ENCODE measurements at regions not wholly inside any gene's neighbourhood (a gene's known extent, or its start where the extent isn't known, plus 50 kb on each side); places are given as distances from the start of the nearest gene placed in this dataset.

GRCh38 chr2:217222309-217222910 lies 362.5 kb upstream of the TNP1 start:
- in situ Hi-C loops (cut with MboI; ENCODE audit: low sequenced_read_pairs) = no loop called here

- in situ Hi-C loops (cut with MboI; ENCODE audit: low sequenced_read_pairs) = no loop called here
Observed at GRCh38 chr2:217220228-217221013, 360.6 kb upstream of the TNP1 start.

- in situ Hi-C loops (cut with MboI; ENCODE audit: low sequenced_read_pairs) = no loop called here
Observed at GRCh38 chr2:217219164-217219520, 359.3 kb upstream of the TNP1 start.

DNA sequence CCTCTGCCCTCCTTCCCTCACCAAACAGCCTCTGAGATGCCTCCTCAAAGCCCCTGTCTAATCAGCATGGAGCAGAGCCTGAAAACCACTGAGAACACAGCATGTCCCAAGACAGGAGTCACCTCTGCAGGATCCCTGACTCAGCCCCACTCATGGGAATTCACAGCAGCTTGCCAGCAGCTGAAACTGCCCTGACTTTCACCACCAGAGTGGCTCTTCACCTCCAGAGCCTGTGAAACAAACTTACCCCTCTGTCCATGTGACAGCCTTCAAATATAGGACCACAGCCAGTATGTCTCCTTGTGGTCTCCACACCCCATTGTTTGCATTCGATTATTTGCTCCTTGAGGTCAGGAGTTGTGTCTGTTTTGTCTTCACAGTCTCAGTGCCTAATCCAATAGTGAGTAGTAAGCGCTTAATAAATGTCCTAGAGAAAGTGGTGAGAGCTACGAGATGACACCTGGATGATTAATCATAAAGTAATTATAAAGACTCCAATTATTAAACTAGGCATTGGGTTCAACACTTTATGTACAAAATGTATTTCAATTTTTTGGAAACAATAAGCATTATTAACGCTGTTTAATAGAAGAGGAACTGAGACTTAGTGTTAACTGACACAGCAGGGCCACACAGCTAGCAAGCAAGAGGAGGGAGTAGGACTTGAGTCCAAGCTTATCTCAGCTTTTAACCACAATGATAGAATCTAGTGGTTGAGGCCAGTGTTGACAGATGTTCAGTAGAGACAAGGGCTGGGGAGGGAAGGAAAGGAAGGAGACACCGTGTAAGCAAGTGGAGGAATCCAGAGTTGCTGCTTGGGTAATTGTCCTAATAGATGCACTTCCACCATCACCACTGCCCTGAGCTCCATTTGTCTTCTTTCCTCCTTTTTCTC lies 358.7 kb upstream of the TNP1 start:
- in situ Hi-C loops (cut with MboI; ENCODE audit: low sequenced_read_pairs) = no loop called here

DNA sequence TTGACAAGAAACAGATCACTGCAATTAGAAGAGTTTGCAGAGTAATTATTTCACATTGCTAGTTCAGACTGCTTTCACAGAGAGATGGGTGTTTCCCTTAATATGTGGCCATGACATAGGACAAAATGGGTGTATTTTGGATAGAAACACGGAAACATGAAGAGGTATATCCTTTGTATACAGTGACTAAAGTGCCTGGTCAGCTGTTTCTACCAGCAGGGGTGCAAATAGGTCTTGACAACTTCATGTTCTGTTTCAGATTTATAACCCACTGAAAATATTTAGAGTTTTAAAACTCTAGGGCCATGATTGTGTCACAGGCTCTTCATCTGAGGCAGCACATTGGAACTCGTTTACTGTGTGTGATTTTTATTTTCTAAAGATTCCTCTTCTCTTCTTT lies 357.1 kb upstream of the TNP1 start:
- in situ Hi-C loops (cut with MboI; ENCODE audit: low sequenced_read_pairs) = no loop called here

GRCh38 chr2:217216316-217216715 lies 356.5 kb upstream of the TNP1 start:
- in situ Hi-C loops (cut with MboI; ENCODE audit: low sequenced_read_pairs) = no loop called here

DNA sequence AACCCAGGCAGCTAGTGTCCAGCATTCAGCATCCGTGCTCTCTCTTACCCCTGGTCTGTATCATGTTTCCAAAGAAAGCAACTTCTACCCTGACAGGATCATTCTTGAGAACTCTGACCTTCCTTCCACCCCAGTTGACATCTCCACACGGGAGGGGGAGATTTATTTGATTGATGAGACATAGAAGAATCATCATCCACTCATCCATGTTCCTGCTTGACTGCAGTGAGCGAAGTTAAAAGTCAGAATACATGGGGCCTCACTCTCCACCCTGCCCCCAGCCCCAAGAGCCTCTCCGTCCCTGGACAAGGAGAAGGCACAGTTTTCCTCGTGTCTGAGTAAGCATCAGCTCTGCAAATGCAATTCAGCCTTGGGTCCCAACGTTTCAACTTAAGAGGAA lies 356.0 kb upstream of the TNP1 start:
- in situ Hi-C loops (cut with MboI; ENCODE audit: low sequenced_read_pairs) = no loop called here

GRCh38 chr2:217208867-217209266 lies 349.0 kb upstream of the TNP1 start:
- in situ Hi-C loops (cut with MboI; ENCODE audit: low sequenced_read_pairs) = no loop called here

GRCh38 chr2:217207699-217208010 lies 347.8 kb upstream of the TNP1 start:
- in situ Hi-C loops (cut with MboI; ENCODE audit: low sequenced_read_pairs) = no loop called here

DNA sequence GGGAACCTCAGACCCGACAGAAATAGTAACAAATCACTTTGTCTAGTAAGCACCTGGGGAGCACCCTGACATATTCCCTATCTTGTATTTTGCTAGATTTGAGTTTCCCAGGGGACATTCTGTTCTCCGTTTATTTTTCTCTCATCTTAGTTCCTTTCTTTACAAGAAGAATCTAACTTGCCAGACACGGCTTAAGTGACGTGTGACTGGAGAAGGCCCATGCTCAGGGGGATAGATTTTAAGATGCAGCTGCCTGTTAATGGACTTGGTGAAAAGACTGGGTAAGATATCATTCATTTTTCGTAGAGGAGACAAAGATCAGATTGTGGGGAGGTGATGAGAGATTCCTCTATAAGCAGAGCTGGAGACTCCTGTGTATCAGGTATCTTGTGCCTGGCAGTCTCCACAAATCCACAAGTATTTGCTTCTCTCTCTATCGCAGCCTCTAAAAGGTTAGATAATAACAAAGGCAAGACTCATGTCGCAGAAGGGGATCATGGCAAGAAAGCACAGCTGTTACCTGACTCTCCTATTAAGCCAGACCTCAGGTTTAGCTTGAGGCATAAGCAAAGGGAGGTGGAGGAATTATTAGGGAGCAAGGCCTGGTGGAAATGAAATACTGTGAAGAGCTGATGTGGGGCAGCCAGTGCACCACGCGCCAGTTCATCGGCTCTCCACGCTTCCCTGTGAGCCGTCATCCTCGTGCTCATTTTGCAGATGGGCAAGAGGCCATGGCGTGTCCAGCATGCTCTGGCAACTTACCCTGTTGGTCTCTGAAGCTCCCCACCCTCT lies 347.2 kb upstream of the TNP1 start:
- in situ Hi-C loops (cut with MboI; ENCODE audit: low sequenced_read_pairs) = no loop called here

- in situ Hi-C loops (cut with MboI; ENCODE audit: low sequenced_read_pairs) = no loop called here
Observed at GRCh38 chr2:217206016-217206725, 346.3 kb upstream of the TNP1 start.

DNA sequence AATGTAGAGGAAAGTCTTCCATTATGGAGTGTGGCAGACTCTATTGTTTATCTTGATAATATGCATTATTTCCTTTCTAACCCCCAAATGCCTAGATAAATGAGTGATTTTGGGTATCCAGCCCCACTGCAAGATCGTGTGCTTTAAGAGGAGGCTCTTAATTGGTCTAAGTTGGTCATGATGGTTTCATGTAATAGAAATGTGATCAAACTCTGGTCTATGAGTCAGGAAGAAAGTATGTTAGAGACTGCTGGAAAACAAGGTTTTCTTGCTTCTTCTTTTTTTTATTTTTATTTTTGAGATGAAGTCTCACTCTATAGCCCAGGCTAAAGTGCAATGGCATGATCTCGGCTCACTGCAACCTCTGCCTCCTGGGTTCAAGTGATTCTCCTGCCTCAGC lies 344.5 kb upstream of the TNP1 start:
- in situ Hi-C loops (cut with MboI; ENCODE audit: low sequenced_read_pairs) = no loop called here

DNA sequence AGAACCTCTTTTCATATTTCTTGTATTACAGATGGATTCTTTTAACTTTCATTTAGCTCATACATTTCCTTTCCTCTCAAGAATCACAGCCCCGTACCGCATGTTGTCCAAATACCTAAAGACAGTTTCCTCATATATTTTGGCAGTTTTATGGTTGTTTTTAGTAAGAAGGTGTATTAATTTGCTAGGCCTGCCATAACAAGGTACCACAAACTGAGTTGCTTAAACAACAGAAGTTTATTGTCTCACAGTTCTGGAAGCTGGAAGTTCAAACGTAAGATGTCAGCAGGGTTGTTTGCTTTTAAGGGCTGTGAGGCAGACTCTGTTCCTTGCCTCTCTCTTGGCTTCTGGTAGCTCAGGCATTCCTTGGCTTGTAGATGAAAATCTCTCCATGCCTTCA lies 343.2 kb upstream of the TNP1 start:
- in situ Hi-C loops (cut with MboI; ENCODE audit: low sequenced_read_pairs) = no loop called here

- in situ Hi-C loops (cut with MboI; ENCODE audit: low sequenced_read_pairs) = no loop called here
Observed at GRCh38 chr2:217199255-217199630, 339.4 kb upstream of the TNP1 start.

- in situ Hi-C loops (cut with MboI; ENCODE audit: low sequenced_read_pairs) = no loop called here
Observed at GRCh38 chr2:217195658-217196446, 336.0 kb upstream of the TNP1 start.

GRCh38 chr2:217195016-217195415 lies 335.2 kb upstream of the TNP1 start:
- in situ Hi-C loops (cut with MboI; ENCODE audit: low sequenced_read_pairs) = no loop called here

GRCh38 chr2:217193431-217194340 lies 333.8 kb upstream of the TNP1 start:
- in situ Hi-C loops (cut with MboI; ENCODE audit: low sequenced_read_pairs) = no loop called here

GRCh38 chr2:217192366-217192765 lies 332.5 kb upstream of the TNP1 start:
- in situ Hi-C loops (cut with MboI; ENCODE audit: low sequenced_read_pairs) = no loop called here

GRCh38 chr2:217189747-217190146 lies 329.9 kb upstream of the TNP1 start:
- in situ Hi-C loops (cut with MboI; ENCODE audit: low sequenced_read_pairs) = no loop called here
